B cell (primary cell): ENCODE measurements at regions not wholly inside any gene's neighbourhood (a gene's known extent, or its start where the extent isn't known, plus 50 kb on each side); places are given as distances from the start of the nearest gene placed in this dataset.

ENCODE experiments used
- ATAC-seq: fragments of 200-7000 bp; cut with Tn5 transposase; one replicate; pipeline ENCODE4 v1.10.0; 2021; ENCODE audit warnings: low read depth, mild to moderate bottlenecking, moderate number of reproducible peaks, moderate library complexity
- CTCF ChIA-PET: fragments of 350-600 bp; sonication (Branson Sonifier 250); formaldehyde crosslinking; loops from one replicate; lab custom pipeline; 2021; ENCODE audit warnings: antibody characterized with exemption, inconsistent platforms; lab: Charles Lee
- POLR2A ChIA-PET: fragments of 350-600 bp; sonication (Branson Sonifier 250); formaldehyde crosslinking; loops from one replicate; lab custom pipeline; 2021; ENCODE audit warnings: antibody characterized with exemption; lab: Charles Lee
- DNase-seq: peaks from one replicate; pipeline ENCODE4 v3.0.0; 2013
- H2AFZ ChIP-seq: 2 replicates; pipeline ENCODE4 v1.6.1; 2012; ENCODE audit warnings: mild to moderate bottlenecking, low read depth, low read length; ENCODE audit not compliant: insufficient read depth, poor library complexity, severe bottlenecking
- H3K27ac ChIP-seq, 2 donors: 1 replicate in 1 of 2; 2 replicates in 1 of 2; pipeline ENCODE4 v1.5.1; 2012 to 2013; ENCODE audit warnings: low read length in 2 of 2, mild to moderate bottlenecking in 2 of 2, moderate library complexity in 1 of 2
- H3K27me3 ChIP-seq, 4 experiments: fragments of 200-600 bp in 1 of 4; sonication (generic) in 1 of 4; replicated peaks in 1 of 4; 1 replicate in 2 of 4; 2 replicates in 2 of 4; pipeline versions ENCODE4 v1.6.1 to v1.7.0; 2013 to 2016; ENCODE audit warnings: low read length in 3 of 4, mild to moderate bottlenecking in 2 of 4, mixed read lengths in 1 of 4, moderate library complexity in 1 of 4; ENCODE audit not compliant: insufficient read depth in 4 of 4, control insufficient read depth in 3 of 4; ENCODE audit errors: control extremely low read depth in 1 of 4
- H3K36me3 ChIP-seq, 2 experiments: replicated peaks in 1 of 2; 1 replicate in 1 of 2; 2 replicates in 1 of 2; pipeline versions ENCODE4 v1.6.1 to v1.7.1; 2013; ENCODE audit warnings: low read length in 1 of 2; ENCODE audit not compliant: insufficient read depth in 2 of 2, control insufficient read depth in 1 of 2; ENCODE audit errors: control extremely low read depth in 1 of 2, extremely low read depth in 1 of 2
- H3K4me1 ChIP-seq, 2 donors: fragments of 200-600 bp in 1 of 2; sonication (generic) in 1 of 2; 1 replicate in 1 of 2; 2 replicates in 1 of 2; pipeline versions ENCODE4 v1.5.1 to v1.6.1; 2013 to 2017; ENCODE audit warnings: low read length in 2 of 2; ENCODE audit not compliant: control insufficient read depth in 2 of 2, insufficient read depth in 2 of 2
- H3K4me2 ChIP-seq: replicated peaks from 2 replicates; pipeline ENCODE3; 2012; ENCODE audit warnings: mild to moderate bottlenecking, low read depth, low read length; ENCODE audit not compliant: poor library complexity, severe bottlenecking
- H3K4me3 ChIP-seq, 5 experiments: fragments of 200-600 bp in 1 of 5; sonication (generic) in 1 of 5; 1 replicate in 3 of 5; 2 replicates in 2 of 5; pipeline versions ENCODE4 v1.5.1 to v1.7.0; 2011 to 2016; ENCODE audit warnings: low read length in 4 of 5, mild to moderate bottlenecking in 4 of 5, low read depth in 2 of 5, control low read depth in 1 of 5, moderate library complexity in 1 of 5; ENCODE audit not compliant: insufficient read depth in 1 of 5; ENCODE audit errors: control extremely low read depth in 1 of 5, extremely low read depth in 1 of 5
- H3K79me2 ChIP-seq: fragments of 200-600 bp; sonication (generic); one replicate; pipeline ENCODE4 v1.6.0; 2016; ENCODE audit warnings: low read length; ENCODE audit not compliant: control insufficient read depth, insufficient read depth
- H3K9ac ChIP-seq: fragments of 200-600 bp; sonication (generic); 2 replicates; pipeline ENCODE4 v1.6.1; 2017; ENCODE audit warnings: mild to moderate bottlenecking, low read length, moderate library complexity
- H3K9me3 ChIP-seq, 3 donors: one replicate each; pipeline versions ENCODE4 v1.6.1 to v1.7.1; 2013; ENCODE audit warnings: low read length in 2 of 3; ENCODE audit not compliant: control insufficient read depth in 2 of 3, insufficient read depth in 1 of 3; ENCODE audit errors: control extremely low read depth in 1 of 3
- H4K20me1 ChIP-seq: 2 replicates; pipeline ENCODE4 v1.6.0; 2012; ENCODE audit warnings: mild to moderate bottlenecking, low read length; ENCODE audit not compliant: insufficient read depth, control insufficient read depth, poor library complexity, severe bottlenecking
- H3K27ac Mint-ChIP-seq: one replicate; pipeline ENCODE4 v1.8.0; 2021; ENCODE audit warnings: mixed read lengths
- H3K27me3 Mint-ChIP-seq: one replicate; pipeline ENCODE4 v1.8.0; 2021; ENCODE audit warnings: mixed read lengths
- H3K4me1 Mint-ChIP-seq: one replicate; pipeline ENCODE4 v1.8.0; 2021; ENCODE audit warnings: mixed read lengths
- H3K4me3 Mint-ChIP-seq: one replicate; pipeline ENCODE4 v1.8.0; 2021; ENCODE audit warnings: mixed read lengths
- H3K9me3 Mint-ChIP-seq: one replicate; pipeline ENCODE4 v1.8.0; 2022; ENCODE audit warnings: mixed read lengths; ENCODE audit not compliant: insufficient read depth
- CTCF ChIP-seq: fragments of 200-600 bp; IDR thresholded peaks from one replicate; pipeline ENCODE4 v1.8.0; 2022; ENCODE audit warnings: antibody characterized with exemption, mild to moderate bottlenecking
- EZH2 ChIP-seq: IDR thresholded peaks from 2 replicates; pipeline ENCODE4 v1.6.1; 2012; ENCODE audit warnings: borderline replicate concordance, low read depth, mild to moderate bottlenecking, moderate library complexity, low read length; ENCODE audit not compliant: insufficient read depth, poor library complexity, severe bottlenecking
- WGBS: methylation state at CpG from one replicate; pipeline ENCODE4 v1.1.5; 2013; ENCODE audit warnings: missing lambda C conversion rate; ENCODE audit not compliant: insufficient coverage; 5-methylcytosine and 5-hydroxymethylcytosine counted together
- intact Hi-C: fragments of 100-400 bp; cut with micrococcal nuclease; formaldehyde crosslinking; loops from one replicate; pipeline ENCODE4 v1.10.0; 2022

GRCh38 chr18:11288401-11288800 lies 139.0 kb upstream of the PIEZO2 start:
- H3K36me3 ChIP-seq, result no peaks in the 10 kb centered on the region
- H3K27me3 ChIP-seq, result no peaks in the 10 kb centered on the region
- no peaks in the 10 kb centered on the region for H3K9me3 ChIP-seq
- H3K79me2 ChIP-seq, result no peaks in the 10 kb centered on the region
- no peaks in the 10 kb centered on the region for H3K4me1 Mint-ChIP-seq
- H3K9me3 Mint-ChIP-seq, result no peaks in the 10 kb centered on the region
- no peak overlapping the region for H3K27ac ChIP-seq
- no peak overlapping the region for H3K4me2 ChIP-seq
- ATAC-seq (no peak), DNase-seq (no peak)
- H3K9ac ChIP-seq, result no peak overlapping the region
- H3K27me3 Mint-ChIP-seq, result peaks cover 3% of the 10 kb centered on the region
- no peak overlapping the region for H3K4me3 Mint-ChIP-seq
- intact Hi-C loops, result no loop called here
- no peak overlapping the region for H2AFZ ChIP-seq
- H3K4me3 ChIP-seq, result no peak overlapping the region
- no peak overlapping the region for H3K27ac Mint-ChIP-seq
- ChIA-PET POLR2A (no interaction called here), CTCF (no interaction called here)
- H4K20me1 ChIP-seq, result no peaks in the 10 kb centered on the region
- no peaks in the 10 kb centered on the region for H3K4me1 ChIP-seq
- no CpG with 5 or more reads among the region's 1 CpG for WGBS
- TF ChIP-seq CTCF (no peak), EZH2 (no peak)

- POLR2A ChIA-PET, result no interaction called here
- 100% methylated on average over 2 of the region's 3 CpGs for WGBS
- peaks cover 3% of the 10 kb centered on the region for H3K27me3 Mint-ChIP-seq
- Histone ChIP-seq H3K36me3 (no peaks in the 10 kb centered on the region), H3K4me2 (no peak overlapping the region), H3K27me3 (no peaks in the 10 kb centered on the region), H3K79me2 (no peaks in the 10 kb centered on the region), H4K20me1 (no peaks in the 10 kb centered on the region), H3K27ac (no peak overlapping the region), H3K4me1 (no peaks in the 10 kb centered on the region), H3K9ac (no peak overlapping the region), H3K9me3 (no peaks in the 10 kb centered on the region), H2AFZ (no peak overlapping the region), H3K4me3 (no peak overlapping the region)
- CTCF ChIA-PET, result no interaction called here
- H3K9me3 Mint-ChIP-seq, result no peaks in the 10 kb centered on the region
- H3K4me3 Mint-ChIP-seq, result no peak overlapping the region
- ATAC-seq, result no peak
- H3K4me1 Mint-ChIP-seq, result no peaks in the 10 kb centered on the region
- no peak for TF ChIP-seq EZH2
- no peak for TF ChIP-seq CTCF
- no peak overlapping the region for H3K27ac Mint-ChIP-seq
- intact Hi-C loops, result no loop called here
- DNase-seq, result no peak
These were observed 137.1 kb upstream of the PIEZO2 start for GRCh38 chr18:11286431-11286830.
